ENCODE measurements at regions not wholly inside any gene's neighbourhood (a gene's known extent, or its start where the extent isn't known, plus 50 kb on each side); places are given as distances from the start of the nearest gene placed in this dataset.

DNA sequence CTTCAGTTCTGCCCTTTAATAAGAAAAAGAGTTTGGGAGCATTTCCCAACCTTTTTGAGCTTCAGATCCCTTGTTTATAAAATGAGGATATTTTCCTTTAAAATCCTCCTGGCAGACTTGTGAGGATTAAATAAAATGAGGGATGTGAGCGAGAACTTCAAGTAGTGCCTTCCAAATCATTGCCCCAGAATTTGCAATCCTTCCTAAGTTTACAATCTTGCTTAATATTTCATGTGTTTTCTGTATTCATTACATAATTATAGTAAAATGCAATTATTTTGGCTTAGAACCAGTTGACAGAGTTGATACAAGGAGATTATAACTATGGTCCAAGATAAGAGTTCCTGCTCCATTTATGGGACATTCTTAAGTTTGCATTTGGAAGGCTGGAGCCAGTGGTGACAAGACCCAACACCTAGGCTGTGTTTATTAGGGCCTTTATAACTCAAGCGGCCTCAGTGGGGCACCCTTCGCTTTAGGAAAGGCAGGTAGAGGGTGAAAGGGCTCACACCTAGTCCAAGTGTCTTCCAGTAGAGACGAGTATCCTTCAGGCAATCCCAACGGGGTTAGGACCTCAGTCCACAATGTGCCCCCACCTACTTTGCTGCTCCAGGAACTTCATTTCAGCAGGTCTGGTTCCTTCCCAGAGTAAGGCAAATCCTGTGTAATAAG, 317.5 kb downstream of the WDR11 start:
- TF ChIP-seq ZNF274 (IDR thresholded peaks at IDR 0.05; ENCODE audit: low read depth, low read length) = no peak
- TF ChIP-seq YY1 (IDR thresholded peaks at IDR 0.05; ENCODE audit: insufficient read depth, insufficient read length) = no peak
- TF ChIP-seq SUZ12 (IDR thresholded peaks at IDR 0.05; ENCODE audit: extremely low read depth, insufficient read depth, insufficient read length) = no peak
